Ovary (tissue), 7 donors: ENCODE measurements at regions not wholly inside any gene's neighbourhood (a gene's known extent, or its start where the extent isn't known, plus 50 kb on each side); places are given as distances from the start of the nearest gene placed in this dataset.

Experiments
- DNase-seq, 5 donors: peaks; one replicate each; pipeline ENCODE4 v3.0.0-alpha.2; 2019 to 2020
- H3K27ac ChIP-seq, 2 donors: fragments of 200-600 bp; one replicate each; pipeline versions ENCODE4 v1.5.1 to v1.8.0; 2019 to 2022
- H3K27me3 ChIP-seq: fragments of 200-600 bp; one replicate; pipeline ENCODE4 v1.8.0; 2022
- H3K36me3 ChIP-seq: fragments of 200-600 bp; sonication (generic); one replicate; pipeline ENCODE4 v1.5.1; 2019
- H3K4me1 ChIP-seq: one replicate; pipeline ENCODE4 v1.8.1; 2013; ENCODE audit warnings: mild to moderate bottlenecking, moderate library complexity; ENCODE audit not compliant: insufficient read depth
- H3K4me3 ChIP-seq: fragments of 200-600 bp; sonication (generic); one replicate; pipeline ENCODE4 v1.5.1; 2017
- H3K9me3 ChIP-seq, 2 donors: fragments of 200-600 bp in 1 of 2; sonication (generic) in 1 of 2; one replicate each; pipeline versions ENCODE4 v1.5.1 to v1.8.1; 2013 to 2019; ENCODE audit warnings: mild to moderate bottlenecking in 1 of 2, moderate library complexity in 1 of 2
- CTCF ChIP-seq, 3 donors: fragments of 450-650 bp in 2 of 3; fragments of 200-600 bp in 1 of 3; IDR thresholded peaks; one replicate each; pipeline versions ENCODE4 v1.5.1 to v1.8.0; 2016 to 2022; ENCODE audit warnings: antibody characterized with exemption in 3 of 3, mild to moderate bottlenecking in 1 of 3
- EP300 ChIP-seq: sonication (generic); formaldehyde crosslinking; IDR thresholded peaks from one replicate; pipeline ENCODE4 v1.6.1; 2017; ENCODE audit warnings: antibody characterized with exemption
- POLR2A ChIP-seq: fragments of 450-650 bp; IDR thresholded peaks from one replicate; pipeline ENCODE4 v1.6.1; 2017; ENCODE audit warnings: antibody characterized with exemption, mild to moderate bottlenecking, moderate library complexity
- WGBS, 3 donors: extraction: QIAGEN DNeasy Blood & Tissue Kit in 1 of 3; methylation state at CpG; one replicate each; pipeline versions ENCODE4 v1.1.5 to v1.1.7; 2013 to 2017; 5-methylcytosine and 5-hydroxymethylcytosine counted together
- intact Hi-C, 4 donors: fragments of 100-400 bp; cut with DNase I; formaldehyde crosslinking; loops; one replicate each; pipeline versions ENCODE4 v1.11.0 to v1.15.1; 2022 to 2023
- donor health status: DM: no; HTN: no; CAD: no; lungs with moderate emphysema.
- donor health status: DM: no; HTN: no; CAD: no.
- donor health status: Bipolar disorder and iron deficiency.
- donor health status: DM: no; HTN: no; CAD: no.
- donor health status: DM: yes; HTN: yes; CAD: no.

DNA sequence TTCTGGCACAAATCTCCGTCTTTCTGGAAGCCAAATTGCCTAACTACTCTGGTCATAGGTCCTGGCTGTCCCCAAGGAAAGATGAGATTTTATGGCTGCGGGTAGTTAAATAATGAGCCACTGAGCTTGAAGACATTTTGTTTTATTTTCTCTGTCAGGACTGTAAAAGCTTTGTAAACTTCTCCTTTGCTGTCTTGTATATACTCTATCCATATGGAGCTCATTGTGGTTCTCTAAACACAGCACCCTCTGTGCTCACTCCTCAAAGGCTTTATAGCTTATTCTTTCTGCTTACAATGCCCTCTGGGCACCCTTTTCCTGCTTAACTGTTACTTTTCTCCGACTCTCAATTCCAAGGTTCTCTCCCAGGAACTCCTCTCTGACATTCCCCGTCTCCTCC is 209.1 kb downstream of the CMPK2 start:
- Histone ChIP-seq H3K27me3 (no peaks in the 10 kb centered on the region), H3K27ac (no peak overlapping the region), H3K4me3 (no peak overlapping the region), H3K36me3 (no peaks in the 10 kb centered on the region), H3K9me3 (no peaks in the 10 kb centered on the region), H3K4me1 (no peaks in the 10 kb centered on the region)
- WGBS, 3 donors, result 75 to 85% (median 80%) methylated on average over 4 of the region's 4 CpGs
- intact Hi-C loops, result no loop called here
- DNase-seq, result no peak
- TF ChIP-seq POLR2A, result no peak
- TF ChIP-seq EP300, result no peak
- no peak for TF ChIP-seq CTCF (IDR thresholded peaks at IDR 0.05)

DNA sequence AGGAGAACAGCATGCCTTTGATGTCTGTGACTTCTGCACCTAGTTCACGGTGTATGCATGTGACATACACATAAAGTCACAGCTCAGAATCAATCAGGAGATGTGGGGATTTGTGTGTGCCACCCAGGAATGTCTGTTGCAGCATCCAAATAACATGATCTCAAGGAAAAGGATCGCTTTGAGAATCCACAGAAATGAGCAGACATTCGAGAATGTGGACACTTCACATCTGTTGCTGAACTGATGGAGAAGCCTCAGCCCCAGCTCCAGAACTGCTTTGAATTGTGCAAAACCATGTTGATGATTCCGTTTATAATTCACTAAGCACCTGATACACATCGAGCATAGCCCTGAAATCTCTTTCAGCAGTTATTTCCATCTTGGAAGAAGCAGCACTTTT is 208.6 kb downstream of the CMPK2 start:
- Histone ChIP-seq H3K4me3 (no peak overlapping the region), H3K27ac (no peak overlapping the region), H3K9me3 (no peaks in the 10 kb centered on the region), H3K4me1 (no peaks in the 10 kb centered on the region), H3K27me3 (no peaks in the 10 kb centered on the region), H3K36me3 (no peaks in the 10 kb centered on the region)
- DNase-seq, result no peak
- TF ChIP-seq EP300, result no peak
- no peak for TF ChIP-seq CTCF (IDR thresholded peaks at IDR 0.05)
- no peak for TF ChIP-seq POLR2A
- intact Hi-C loops, result no loop called here
- 65 to 68% (median 67%) methylated on average over 5 of the region's 5 CpGs for WGBS, 3 donors

GRCh38 chr2:6657855-6658254 is 207.9 kb downstream of the CMPK2 start:
- no peak for DNase-seq
- Histone ChIP-seq H3K9me3 (no peaks in the 10 kb centered on the region), H3K36me3 (no peaks in the 10 kb centered on the region), H3K27me3 (no peaks in the 10 kb centered on the region), H3K4me3 (no peak overlapping the region), H3K4me1 (no peaks in the 10 kb centered on the region), H3K27ac (no peak overlapping the region)
- 57 to 70% (median 67%) methylated on average over 5 of the region's 5 CpGs for WGBS, 3 donors
- TF ChIP-seq POLR2A (no peak), EP300 (no peak), CTCF (IDR thresholded peaks at IDR 0.05) (no peak)
- intact Hi-C loops, result no loop called here

- Histone ChIP-seq H3K9me3 (no peaks in the 10 kb centered on the region), H3K36me3 (no peaks in the 10 kb centered on the region), H3K4me1 (no peaks in the 10 kb centered on the region), H3K27me3 (no peaks in the 10 kb centered on the region), H3K27ac (no peak overlapping the region), H3K4me3 (no peak overlapping the region)
- no peak for DNase-seq
- 52 to 59% (median 54%) methylated on average over 7 of the region's 7 CpGs for WGBS, 3 donors
- TF ChIP-seq CTCF (IDR thresholded peaks at IDR 0.05) (no peak), POLR2A (no peak), EP300 (no peak)
- intact Hi-C loops, result no loop called here
These were observed 201.2 kb downstream of the CMPK2 start for GRCh38 chr2:6664332-6665061.
